ENCODE measurements at regions not wholly inside any gene's neighbourhood (a gene's known extent, or its start where the extent isn't known, plus 50 kb on each side); places are given as distances from the start of the nearest gene placed in this dataset.

DNA sequence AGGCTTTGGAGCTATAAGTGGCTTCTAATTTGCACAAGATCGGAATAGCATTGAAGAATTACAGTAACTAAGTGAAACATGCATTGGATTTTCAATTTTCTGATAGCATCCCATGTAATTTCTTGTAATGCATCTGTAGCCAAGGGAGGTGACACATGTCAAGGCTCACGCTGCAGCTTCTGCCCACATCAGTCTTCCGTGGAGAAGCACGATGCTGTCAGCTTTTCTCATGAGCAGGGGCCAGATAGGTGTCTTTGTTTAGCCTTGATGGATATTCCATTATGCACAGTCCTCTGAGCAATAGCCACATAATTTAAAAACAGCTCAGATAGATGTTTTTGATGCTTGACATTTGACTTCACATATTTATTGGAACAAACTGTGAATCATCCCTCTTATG is 1046.9 kb upstream of the EEF2KMT start:
- TF ChIP-seq, protein P1, sequence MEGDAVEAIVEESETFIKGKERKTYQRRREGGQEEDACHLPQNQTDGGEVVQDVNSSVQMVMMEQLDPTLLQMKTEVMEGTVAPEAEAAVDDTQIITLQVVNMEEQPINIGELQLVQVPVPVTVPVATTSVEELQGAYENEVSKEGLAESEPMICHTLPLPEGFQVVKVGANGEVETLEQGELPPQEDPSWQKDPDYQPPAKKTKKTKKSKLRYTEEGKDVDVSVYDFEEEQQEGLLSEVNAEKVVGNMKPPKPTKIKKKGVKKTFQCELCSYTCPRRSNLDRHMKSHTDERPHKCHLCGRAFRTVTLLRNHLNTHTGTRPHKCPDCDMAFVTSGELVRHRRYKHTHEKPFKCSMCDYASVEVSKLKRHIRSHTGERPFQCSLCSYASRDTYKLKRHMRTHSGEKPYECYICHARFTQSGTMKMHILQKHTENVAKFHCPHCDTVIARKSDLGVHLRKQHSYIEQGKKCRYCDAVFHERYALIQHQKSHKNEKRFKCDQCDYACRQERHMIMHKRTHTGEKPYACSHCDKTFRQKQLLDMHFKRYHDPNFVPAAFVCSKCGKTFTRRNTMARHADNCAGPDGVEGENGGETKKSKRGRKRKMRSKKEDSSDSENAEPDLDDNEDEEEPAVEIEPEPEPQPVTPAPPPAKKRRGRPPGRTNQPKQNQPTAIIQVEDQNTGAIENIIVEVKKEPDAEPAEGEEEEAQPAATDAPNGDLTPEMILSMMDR (conservative IDR thresholded peaks at IDR 0.05; ENCODE audit: low read depth in 2 of 2): no peak
- TF ChIP-seq, protein P2, sequence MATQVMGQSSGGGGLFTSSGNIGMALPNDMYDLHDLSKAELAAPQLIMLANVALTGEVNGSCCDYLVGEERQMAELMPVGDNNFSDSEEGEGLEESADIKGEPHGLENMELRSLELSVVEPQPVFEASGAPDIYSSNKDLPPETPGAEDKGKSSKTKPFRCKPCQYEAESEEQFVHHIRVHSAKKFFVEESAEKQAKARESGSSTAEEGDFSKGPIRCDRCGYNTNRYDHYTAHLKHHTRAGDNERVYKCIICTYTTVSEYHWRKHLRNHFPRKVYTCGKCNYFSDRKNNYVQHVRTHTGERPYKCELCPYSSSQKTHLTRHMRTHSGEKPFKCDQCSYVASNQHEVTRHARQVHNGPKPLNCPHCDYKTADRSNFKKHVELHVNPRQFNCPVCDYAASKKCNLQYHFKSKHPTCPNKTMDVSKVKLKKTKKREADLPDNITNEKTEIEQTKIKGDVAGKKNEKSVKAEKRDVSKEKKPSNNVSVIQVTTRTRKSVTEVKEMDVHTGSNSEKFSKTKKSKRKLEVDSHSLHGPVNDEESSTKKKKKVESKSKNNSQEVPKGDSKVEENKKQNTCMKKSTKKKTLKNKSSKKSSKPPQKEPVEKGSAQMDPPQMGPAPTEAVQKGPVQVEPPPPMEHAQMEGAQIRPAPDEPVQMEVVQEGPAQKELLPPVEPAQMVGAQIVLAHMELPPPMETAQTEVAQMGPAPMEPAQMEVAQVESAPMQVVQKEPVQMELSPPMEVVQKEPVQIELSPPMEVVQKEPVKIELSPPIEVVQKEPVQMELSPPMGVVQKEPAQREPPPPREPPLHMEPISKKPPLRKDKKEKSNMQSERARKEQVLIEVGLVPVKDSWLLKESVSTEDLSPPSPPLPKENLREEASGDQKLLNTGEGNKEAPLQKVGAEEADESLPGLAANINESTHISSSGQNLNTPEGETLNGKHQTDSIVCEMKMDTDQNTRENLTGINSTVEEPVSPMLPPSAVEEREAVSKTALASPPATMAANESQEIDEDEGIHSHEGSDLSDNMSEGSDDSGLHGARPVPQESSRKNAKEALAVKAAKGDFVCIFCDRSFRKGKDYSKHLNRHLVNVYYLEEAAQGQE (IDR thresholded peaks at IDR 0.05; ENCODE audit: unreplicated experiment): no peak
- TF ChIP-seq EZH2phosphoT487 (IDR thresholded peaks at IDR 0.05; ENCODE audit: unreplicated experiment) (no peak), EZH2 (IDR thresholded peaks at IDR 0.05; ENCODE audit: low read depth, unreplicated experiment) (no peak)
